Retinal pigment epithelial cell (primary cell): ENCODE measurements at regions not wholly inside any gene's neighbourhood (a gene's known extent, or its start where the extent isn't known, plus 50 kb on each side); places are given as distances from the start of the nearest gene placed in this dataset.

Experiments used
- DNase-seq: peaks from one replicate; pipeline ENCODE4 v3.0.0-alpha.2; 2010; ENCODE audit warnings: low read depth
- H3K4me3 ChIP-seq: 2 replicates; pipeline ENCODE4 v1.5.1; 2011; ENCODE audit warnings: mild to moderate bottlenecking, low read length, control low read depth, moderate library complexity
- TF ChIP-seq, protein P1 (sequence below): conservative IDR thresholded peaks from 2 replicates; pipeline ENCODE4 v1.5.1; 2011; ENCODE audit warnings: low read depth, low read length, control low read depth, inconsistent platforms

DNA sequence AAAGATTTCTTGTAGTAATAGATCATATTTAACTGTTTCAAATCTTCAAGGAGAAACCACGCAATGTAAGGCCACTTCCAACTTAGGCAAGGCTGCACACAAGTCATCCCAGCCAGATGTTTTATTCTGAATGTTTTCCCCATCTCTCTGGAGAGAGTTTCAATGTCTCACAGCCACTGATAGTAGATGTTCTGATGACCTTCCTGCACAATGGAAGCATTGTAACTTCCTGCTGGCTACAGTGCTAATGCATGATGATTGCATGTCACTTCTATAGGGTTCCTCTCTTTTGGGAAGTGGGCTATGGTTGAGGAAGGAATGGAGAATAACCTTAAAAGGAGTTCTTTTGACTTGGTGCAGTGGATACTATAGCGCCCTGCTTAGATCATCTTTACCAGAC lies 328.0 kb downstream of the ZNF621 start:
- TF ChIP-seq, protein P1, sequence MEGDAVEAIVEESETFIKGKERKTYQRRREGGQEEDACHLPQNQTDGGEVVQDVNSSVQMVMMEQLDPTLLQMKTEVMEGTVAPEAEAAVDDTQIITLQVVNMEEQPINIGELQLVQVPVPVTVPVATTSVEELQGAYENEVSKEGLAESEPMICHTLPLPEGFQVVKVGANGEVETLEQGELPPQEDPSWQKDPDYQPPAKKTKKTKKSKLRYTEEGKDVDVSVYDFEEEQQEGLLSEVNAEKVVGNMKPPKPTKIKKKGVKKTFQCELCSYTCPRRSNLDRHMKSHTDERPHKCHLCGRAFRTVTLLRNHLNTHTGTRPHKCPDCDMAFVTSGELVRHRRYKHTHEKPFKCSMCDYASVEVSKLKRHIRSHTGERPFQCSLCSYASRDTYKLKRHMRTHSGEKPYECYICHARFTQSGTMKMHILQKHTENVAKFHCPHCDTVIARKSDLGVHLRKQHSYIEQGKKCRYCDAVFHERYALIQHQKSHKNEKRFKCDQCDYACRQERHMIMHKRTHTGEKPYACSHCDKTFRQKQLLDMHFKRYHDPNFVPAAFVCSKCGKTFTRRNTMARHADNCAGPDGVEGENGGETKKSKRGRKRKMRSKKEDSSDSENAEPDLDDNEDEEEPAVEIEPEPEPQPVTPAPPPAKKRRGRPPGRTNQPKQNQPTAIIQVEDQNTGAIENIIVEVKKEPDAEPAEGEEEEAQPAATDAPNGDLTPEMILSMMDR = no peak
- no peak overlapping the region for H3K4me3 ChIP-seq
- DNase-seq = no peak

DNA sequence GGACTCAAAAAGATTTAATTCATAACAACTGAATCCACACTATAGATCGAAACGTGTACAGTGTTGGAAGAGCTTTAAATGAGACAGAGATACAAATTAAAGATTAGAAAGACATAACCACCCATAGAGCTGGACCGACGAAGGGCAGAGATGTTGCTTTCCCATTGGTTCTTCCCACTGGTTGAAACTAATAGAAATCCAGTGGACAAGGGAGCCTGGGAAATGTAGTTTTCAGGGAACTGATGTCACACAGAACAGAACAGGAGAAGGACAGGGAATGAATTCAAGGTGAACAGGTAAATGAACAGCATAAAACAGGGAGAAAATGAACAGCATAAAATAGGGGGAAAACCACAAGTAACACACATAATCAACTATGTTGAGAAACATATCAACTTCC lies 328.7 kb downstream of the ZNF621 start:
- no peak for DNase-seq
- H3K4me3 ChIP-seq = no peak overlapping the region
- TF ChIP-seq, protein P1 = no peak

DNA sequence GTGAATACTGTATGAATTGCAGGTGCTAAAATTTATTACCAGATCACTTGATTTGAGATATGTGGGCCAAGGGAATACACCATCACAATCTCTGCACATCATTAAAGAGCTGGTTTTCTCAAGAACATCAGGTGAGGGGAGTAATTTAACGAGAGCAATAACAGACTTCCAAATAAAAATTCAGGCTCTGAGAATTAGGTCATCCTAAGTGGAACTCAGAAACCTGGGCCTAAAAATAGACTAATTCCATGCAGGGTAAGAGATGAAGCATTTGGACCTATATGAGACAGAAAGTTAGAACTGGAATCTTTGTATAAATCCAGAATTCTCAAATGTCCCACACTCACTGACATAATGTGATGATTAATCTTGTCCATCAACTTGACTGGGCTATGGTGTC lies 331.1 kb downstream of the ZNF621 start:
- TF ChIP-seq, protein P1 = no peak
- DNase-seq = no peak
- no peak overlapping the region for H3K4me3 ChIP-seq

DNA sequence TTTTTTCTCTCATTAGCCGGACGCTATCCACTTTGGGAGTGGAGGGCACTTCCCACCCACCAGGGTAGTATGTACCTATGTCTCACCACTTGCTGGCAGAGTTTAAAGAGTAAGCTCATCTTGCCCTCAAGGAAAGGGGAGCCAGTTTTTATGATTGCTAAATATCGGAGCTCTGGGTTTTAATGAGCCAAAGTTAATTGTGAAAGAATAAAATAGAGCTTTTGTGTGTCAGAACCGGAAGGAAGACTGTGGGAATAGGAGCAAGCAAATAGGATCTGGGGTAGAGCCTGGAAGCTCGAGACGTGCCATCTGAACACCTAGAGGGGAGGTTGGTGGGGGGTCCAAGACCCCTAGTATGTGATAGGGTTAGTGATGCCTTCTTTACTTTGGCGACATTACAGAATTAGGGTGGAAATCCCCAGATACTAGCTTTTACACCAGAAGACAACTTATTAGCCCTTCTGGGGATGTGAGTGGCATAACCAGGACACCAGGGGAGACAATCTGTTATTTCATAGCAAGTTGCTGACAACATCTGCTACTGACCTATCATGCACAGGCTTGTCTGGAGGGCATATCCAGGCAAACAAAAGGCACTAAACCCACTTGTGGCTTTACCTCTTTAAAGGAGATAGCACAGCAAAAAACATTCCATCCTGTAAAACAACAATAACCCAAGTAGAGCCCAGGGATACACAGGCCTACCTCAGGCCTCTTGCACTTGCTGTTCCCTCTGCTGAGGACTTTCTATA lies 333.8 kb downstream of the ZNF621 start:
- TF ChIP-seq, protein P1 = no peak
- no peak for DNase-seq
- no peak overlapping the region for H3K4me3 ChIP-seq

DNA sequence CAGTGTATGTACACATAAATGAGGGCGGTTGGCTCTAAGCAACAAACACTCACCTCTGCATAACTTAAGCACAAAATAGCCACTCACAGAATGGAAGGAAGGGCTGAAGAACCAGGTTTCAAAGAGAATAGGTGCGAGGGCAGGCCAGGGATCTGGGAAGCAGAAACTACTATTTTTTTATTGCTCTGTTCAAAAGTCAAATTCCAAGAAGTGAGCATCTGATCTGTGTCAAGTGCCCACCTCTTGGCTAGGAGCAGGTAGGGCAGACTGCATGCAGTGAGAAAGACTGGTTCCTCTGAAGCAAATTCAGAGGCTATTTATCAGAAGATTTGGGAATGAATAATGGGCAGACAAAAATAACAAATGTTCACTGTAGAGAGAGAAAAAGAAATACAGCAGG lies 336.4 kb upstream of the CTNNB1 start:
- DNase-seq = no peak
- TF ChIP-seq, protein P1 = no peak
- H3K4me3 ChIP-seq = no peak overlapping the region

DNA sequence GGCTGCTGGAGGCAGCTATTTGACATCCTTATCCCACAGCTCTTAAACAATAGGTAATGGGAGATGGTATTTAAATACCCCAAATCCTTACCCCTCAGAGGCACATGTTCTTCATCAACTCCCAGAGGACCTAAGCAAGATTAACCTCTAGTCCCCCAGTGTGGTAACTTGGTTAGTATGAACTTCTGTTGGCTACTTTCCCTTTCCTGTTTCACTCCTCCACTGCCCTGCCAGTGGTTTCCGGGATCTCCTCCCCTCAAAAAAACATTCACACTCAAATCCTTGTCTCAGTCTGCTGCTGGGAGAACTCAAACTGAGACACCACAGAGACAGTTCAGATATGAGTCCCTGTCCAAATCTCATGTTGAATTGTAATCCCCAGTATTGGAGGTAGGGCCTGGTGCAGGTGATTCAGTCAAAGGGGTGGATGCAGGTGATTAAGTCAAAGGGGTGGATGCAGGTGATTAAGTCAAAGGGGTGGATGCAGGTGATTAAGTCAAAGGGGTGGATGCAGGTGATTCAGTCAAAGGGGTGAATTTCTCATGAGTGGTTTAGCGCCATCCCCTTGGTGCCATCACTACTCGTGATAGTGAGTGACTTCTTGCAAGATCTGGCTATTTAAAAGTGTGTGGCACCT lies 335.0 kb upstream of the CTNNB1 start:
- DNase-seq = no peak
- H3K4me3 ChIP-seq = no peak overlapping the region
- TF ChIP-seq, protein P1 = no peak

DNA sequence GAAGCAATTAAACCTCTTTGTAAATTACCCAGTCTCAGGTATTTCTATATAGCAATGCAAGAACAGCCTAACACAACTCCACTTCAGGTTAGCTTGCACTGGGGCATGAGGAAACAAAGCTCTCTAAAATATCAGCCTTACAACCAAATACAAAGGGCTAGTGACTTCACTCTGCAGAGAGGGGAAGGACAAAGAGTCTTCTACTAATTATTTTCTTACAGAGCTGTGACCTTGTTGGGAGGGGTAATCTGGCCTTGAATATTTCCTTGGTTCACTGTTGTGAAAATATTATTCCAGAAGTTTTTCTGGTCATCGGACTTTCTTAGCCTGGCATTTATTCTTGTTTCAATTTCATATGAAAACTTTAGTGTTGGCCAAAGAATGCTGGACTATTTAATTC lies 334.4 kb upstream of the CTNNB1 start:
- TF ChIP-seq, protein P1 = no peak
- H3K4me3 ChIP-seq = no peak overlapping the region
- DNase-seq = no peak
